ENCODE measurements at regions not wholly inside any gene's neighbourhood (a gene's known extent, or its start where the extent isn't known, plus 50 kb on each side); places are given as distances from the start of the nearest gene placed in this dataset.

- no peak for TF ChIP-seq CTCF (IDR thresholded peaks at IDR 0.05; ENCODE audit: low read depth, low read length)
- no peak for TF ChIP-seq EZH2phosphoT487 (IDR thresholded peaks at IDR 0.05; ENCODE audit: low read depth)
- Histone ChIP-seq H3K9me3 (ENCODE audit: insufficient read depth, low read length) (no peaks in the 10 kb centered on the region), H3K79me2 (ENCODE audit: low read length) (no peaks in the 10 kb centered on the region), H3K36me3 (replicated peaks; ENCODE audit: low read depth, low read length) (no peaks in the 10 kb centered on the region), H3K4me3 (ENCODE audit: low read length) (no peak overlapping the region), H3K27me3 (ENCODE audit: low read depth, low read length) (no peaks in the 10 kb centered on the region), H3K9ac (ENCODE audit: low read length) (no peak overlapping the region), H3K27ac (ENCODE audit: low read length) (no peak overlapping the region), H3K4me1 (ENCODE audit: low read length) (peaks cover 12% of the 10 kb centered on the region), H3K4me2 (ENCODE audit: low read length) (no peak overlapping the region), H2AFZ (ENCODE audit: low read depth, low read length) (no peak overlapping the region), H4K20me1 (ENCODE audit: insufficient read depth, low read length) (no peaks in the 10 kb centered on the region)
Observed at GRCh38 chr18:64615021-64615420, 466.1 kb upstream of the LINC00305 start.

DNA sequence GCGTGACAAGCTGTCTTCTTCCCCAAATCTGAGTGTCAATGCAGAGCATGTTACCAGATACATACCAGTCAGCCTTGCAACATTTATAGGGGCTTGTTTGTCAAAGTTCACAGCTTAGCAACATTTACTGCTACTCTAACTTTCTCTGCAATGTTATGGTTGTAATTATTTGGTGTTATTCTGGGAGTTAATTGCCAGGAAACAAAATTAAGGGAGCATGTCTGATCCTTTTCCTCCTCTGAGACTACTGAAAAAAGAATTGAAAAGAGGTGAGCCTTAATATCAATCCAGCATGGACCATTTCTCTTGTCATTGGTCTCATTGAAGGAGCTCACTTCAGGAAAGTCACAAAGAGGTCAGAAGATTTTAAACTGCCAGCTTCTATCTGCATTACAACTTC lies 465.6 kb upstream of the LINC00305 start:
- Histone ChIP-seq H3K79me2 (ENCODE audit: low read length) (no peaks in the 10 kb centered on the region), H3K4me1 (ENCODE audit: low read length) (peaks cover 6% of the 10 kb centered on the region), H2AFZ (ENCODE audit: low read depth, low read length) (no peak overlapping the region), H3K27me3 (ENCODE audit: low read depth, low read length) (no peaks in the 10 kb centered on the region), H3K4me3 (ENCODE audit: low read length) (no peak overlapping the region), H3K9me3 (ENCODE audit: insufficient read depth, low read length) (no peaks in the 10 kb centered on the region), H3K27ac (ENCODE audit: low read length) (no peak overlapping the region), H4K20me1 (ENCODE audit: insufficient read depth, low read length) (no peaks in the 10 kb centered on the region), H3K4me2 (ENCODE audit: low read length) (no peak overlapping the region), H3K36me3 (replicated peaks; ENCODE audit: low read depth, low read length) (no peaks in the 10 kb centered on the region), H3K9ac (ENCODE audit: low read length) (no peak overlapping the region)
- TF ChIP-seq CTCF (IDR thresholded peaks at IDR 0.05; ENCODE audit: low read depth, low read length) (no peak), EZH2phosphoT487 (IDR thresholded peaks at IDR 0.05; ENCODE audit: low read depth) (no peak)

GRCh38 chr18:64592246-64592645 lies 443.4 kb upstream of the LINC00305 start:
- Histone ChIP-seq H3K27me3 (ENCODE audit: low read depth, low read length) (no peaks in the 10 kb centered on the region), H3K9ac (ENCODE audit: low read length) (no peak overlapping the region), H3K27ac (ENCODE audit: low read length) (no peak overlapping the region), H2AFZ (ENCODE audit: low read depth, low read length) (no peak overlapping the region), H4K20me1 (ENCODE audit: insufficient read depth, low read length) (no peaks in the 10 kb centered on the region), H3K4me3 (ENCODE audit: low read length) (no peak overlapping the region), H3K4me1 (ENCODE audit: low read length) (no peaks in the 10 kb centered on the region), H3K9me3 (ENCODE audit: insufficient read depth, low read length) (no peaks in the 10 kb centered on the region), H3K79me2 (ENCODE audit: low read length) (no peaks in the 10 kb centered on the region), H3K4me2 (ENCODE audit: low read length) (no peak overlapping the region), H3K36me3 (replicated peaks; ENCODE audit: low read depth, low read length) (no peaks in the 10 kb centered on the region)
- no peak for TF ChIP-seq CTCF (IDR thresholded peaks at IDR 0.05; ENCODE audit: low read depth, low read length)
- TF ChIP-seq EZH2phosphoT487 (IDR thresholded peaks at IDR 0.05; ENCODE audit: low read depth), result no peak

- Histone ChIP-seq H3K4me2 (ENCODE audit: low read length) (no peak overlapping the region), H3K4me1 (ENCODE audit: low read length) (no peaks in the 10 kb centered on the region), H3K27me3 (ENCODE audit: low read depth, low read length) (no peaks in the 10 kb centered on the region), H4K20me1 (ENCODE audit: insufficient read depth, low read length) (no peaks in the 10 kb centered on the region), H3K4me3 (ENCODE audit: low read length) (no peak overlapping the region), H3K79me2 (ENCODE audit: low read length) (no peaks in the 10 kb centered on the region), H3K9me3 (ENCODE audit: insufficient read depth, low read length) (no peaks in the 10 kb centered on the region), H3K36me3 (replicated peaks; ENCODE audit: low read depth, low read length) (no peaks in the 10 kb centered on the region), H3K9ac (ENCODE audit: low read length) (no peak overlapping the region), H2AFZ (ENCODE audit: low read depth, low read length) (no peak overlapping the region), H3K27ac (ENCODE audit: low read length) (no peak overlapping the region)
- TF ChIP-seq CTCF (IDR thresholded peaks at IDR 0.05; ENCODE audit: low read depth, low read length) (no peak), EZH2phosphoT487 (IDR thresholded peaks at IDR 0.05; ENCODE audit: low read depth) (no peak)
Observed at GRCh38 chr18:64589000-64589399, 440.1 kb upstream of the LINC00305 start.

Data from OCI-LY3 (cell line).